Spleen (tissue), 7 donors: ENCODE measurements at regions not wholly inside any gene's neighbourhood (a gene's known extent, or its start where the extent isn't known, plus 50 kb on each side); places are given as distances from the start of the nearest gene placed in this dataset.
"Not testable (repeated sequence)": the region's sequence is repeated elsewhere in the genome, so short reads cannot be mapped to it uniquely, and the experiment has no call there.

ENCODE experiments used
- POLR2A ChIP-seq, 3 donors: fragments of 450-650 bp; IDR thresholded peaks; one replicate each; pipeline ENCODE4 v1.5.1; 2017; ENCODE audit warnings: antibody characterized with exemption in 3 of 3, mild to moderate bottlenecking in 1 of 3
- POLR2AphosphoS5 ChIP-seq, 3 donors: sonication (generic); formaldehyde crosslinking; IDR thresholded peaks; one replicate each; pipeline ENCODE4 v1.5.1; 2017; ENCODE audit warnings: antibody characterized with exemption in 3 of 3
- TF ChIP-seq, protein P1 (sequence below), 11 experiments: fragments of 200-600 bp in 7 of 11; fragments of 450-650 bp in 4 of 11; sonication (generic) in 4 of 11; IDR thresholded peaks in 8 of 11; conservative IDR thresholded peaks in 3 of 11; 1 replicate in 7 of 11; 2 replicates in 4 of 11; pipeline versions ENCODE4 v1.4.0 to v1.8.0; 2016 to 2021; ENCODE audit warnings: antibody characterized with exemption in 11 of 11, inconsistent platforms in 4 of 11, mild to moderate bottlenecking in 1 of 11
- donor health status: DM: no; HTN: no; CAD: no; lungs with moderate emphysema.
- donor health status: DM: no; HTN: no; CAD: no.
- donor health status: DM: no; HTN: no; CAD: no.

DNA sequence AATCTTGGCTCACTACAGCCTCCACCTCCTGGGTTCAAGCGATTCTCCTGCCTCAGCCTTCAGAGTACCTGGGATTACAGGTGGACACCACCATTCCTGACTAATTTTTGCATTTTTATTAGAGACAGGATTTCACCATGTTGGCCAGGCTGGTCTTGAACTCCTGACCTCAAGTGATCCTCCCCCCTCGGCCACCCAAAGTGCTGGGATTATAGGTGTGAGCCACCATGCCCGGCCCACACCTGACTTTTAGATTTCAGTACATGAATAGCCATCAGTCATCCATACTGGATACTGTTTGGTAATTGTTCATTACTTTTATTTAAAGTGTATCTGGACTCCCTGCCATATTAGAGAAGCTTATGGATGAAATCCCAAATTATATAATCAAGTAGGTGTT is 82.6 kb upstream of the DCC start:
- TF ChIP-seq, protein P1, sequence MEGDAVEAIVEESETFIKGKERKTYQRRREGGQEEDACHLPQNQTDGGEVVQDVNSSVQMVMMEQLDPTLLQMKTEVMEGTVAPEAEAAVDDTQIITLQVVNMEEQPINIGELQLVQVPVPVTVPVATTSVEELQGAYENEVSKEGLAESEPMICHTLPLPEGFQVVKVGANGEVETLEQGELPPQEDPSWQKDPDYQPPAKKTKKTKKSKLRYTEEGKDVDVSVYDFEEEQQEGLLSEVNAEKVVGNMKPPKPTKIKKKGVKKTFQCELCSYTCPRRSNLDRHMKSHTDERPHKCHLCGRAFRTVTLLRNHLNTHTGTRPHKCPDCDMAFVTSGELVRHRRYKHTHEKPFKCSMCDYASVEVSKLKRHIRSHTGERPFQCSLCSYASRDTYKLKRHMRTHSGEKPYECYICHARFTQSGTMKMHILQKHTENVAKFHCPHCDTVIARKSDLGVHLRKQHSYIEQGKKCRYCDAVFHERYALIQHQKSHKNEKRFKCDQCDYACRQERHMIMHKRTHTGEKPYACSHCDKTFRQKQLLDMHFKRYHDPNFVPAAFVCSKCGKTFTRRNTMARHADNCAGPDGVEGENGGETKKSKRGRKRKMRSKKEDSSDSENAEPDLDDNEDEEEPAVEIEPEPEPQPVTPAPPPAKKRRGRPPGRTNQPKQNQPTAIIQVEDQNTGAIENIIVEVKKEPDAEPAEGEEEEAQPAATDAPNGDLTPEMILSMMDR (IDR thresholded peaks at IDR 0.05 in 8 of 11, conservative IDR thresholded peaks at IDR 0.05 in 3 of 11) = not testable (repeated sequence)
- TF ChIP-seq POLR2A, POLR2AphosphoS5 (IDR thresholded peaks at IDR 0.05): not testable (repeated sequence)
